NOMO-1 treated with dmso at 0.1 percent for 144 hours (cell line): ENCODE measurements at regions not wholly inside any gene's neighbourhood (a gene's known extent, or its start where the extent isn't known, plus 50 kb on each side); places are given as distances from the start of the nearest gene placed in this dataset.

Source experiments
- DNase-seq: peaks from one replicate; lab custom pipeline; 2025; ENCODE audit not compliant: unreplicated experiment; lab: John Stamatoyannopoulos, UW

GRCh38 chr6:40726853-40727252 is 139.7 kb upstream of the LRFN2 start:
- DNase-seq = no peak

- DNase-seq = no peak
These were observed 138.2 kb upstream of the LRFN2 start for GRCh38 chr6:40725390-40725789.

- no peak for DNase-seq
These were observed 137.7 kb upstream of the LRFN2 start for GRCh38 chr6:40724886-40725285.

GRCh38 chr6:40723967-40724366 is 136.8 kb upstream of the LRFN2 start:
- DNase-seq = no peak

GRCh38 chr6:40722553-40723258 is 135.5 kb upstream of the LRFN2 start:
- no peak for DNase-seq

- no peak for DNase-seq
These were observed 134.9 kb upstream of the LRFN2 start for GRCh38 chr6:40722091-40722490.

GRCh38 chr6:40721271-40721952 is 134.2 kb upstream of the LRFN2 start:
- DNase-seq = no peak

- DNase-seq = no peak
These were observed 133.2 kb upstream of the LRFN2 start for GRCh38 chr6:40720375-40720748.

GRCh38 chr6:40719671-40720374 is 132.7 kb upstream of the LRFN2 start:
- peak; percentile 70 for DNase-seq

GRCh38 chr6:40718401-40718800 is 131.2 kb upstream of the LRFN2 start:
- DNase-seq = no peak

GRCh38 chr6:40717411-40718057 is 130.4 kb upstream of the LRFN2 start:
- no peak for DNase-seq

- no peak for DNase-seq
These were observed 128.6 kb upstream of the LRFN2 start for GRCh38 chr6:40715570-40716403.

GRCh38 chr6:40714576-40715564 is 127.7 kb upstream of the LRFN2 start:
- no peak for DNase-seq

GRCh38 chr6:40714143-40714542 is 127.0 kb upstream of the LRFN2 start:
- DNase-seq = no peak

GRCh38 chr6:40713002-40713719 is 126.0 kb upstream of the LRFN2 start:
- DNase-seq = no peak

GRCh38 chr6:40710626-40711330 is 123.6 kb upstream of the LRFN2 start:
- DNase-seq = no peak

- DNase-seq = no peak
These were observed 120.9 kb upstream of the LRFN2 start for GRCh38 chr6:40708049-40708448.

- DNase-seq = no peak
These were observed 119.0 kb upstream of the LRFN2 start for GRCh38 chr6:40706178-40706577.
